ENCODE measurements at regions not wholly inside any gene's neighbourhood (a gene's known extent, or its start where the extent isn't known, plus 50 kb on each side); places are given as distances from the start of the nearest gene placed in this dataset.

DNA sequence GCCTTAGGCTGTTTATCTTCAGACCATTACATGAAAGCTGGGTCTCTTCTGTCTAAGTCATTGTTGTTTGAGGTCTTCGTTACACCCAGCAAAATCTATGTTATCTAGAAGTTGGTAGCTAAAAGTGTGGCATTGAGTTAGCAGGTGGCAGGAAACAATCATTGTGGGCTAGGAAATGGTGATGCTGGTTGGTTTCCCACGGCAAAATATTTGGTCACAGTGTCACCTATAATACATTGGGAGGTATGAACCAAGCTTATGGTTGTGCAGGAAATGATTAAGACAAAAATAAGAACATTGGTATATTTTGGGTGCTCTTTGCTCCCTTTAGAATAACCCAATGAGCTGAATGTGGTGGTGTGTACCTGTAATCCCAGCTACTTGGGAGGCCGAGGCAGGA is 169.7 kb downstream of the TRIM33 start:
- no peak overlapping the region for H3K14ac ChIP-seq (replicated peaks; ENCODE audit: low read depth, low read length)

More for the DNA sequence above, 169.7 kb downstream of the TRIM33 start:
- WGBS, 2 experiments (ENCODE audit: extremely low coverage in 2 of 2, insufficient read length in 1 of 2), result no CpG with 5 or more reads among the region's 3 CpGs
- H3K18ac ChIP-seq (ENCODE audit: low read depth, low read length), result no peak overlapping the region
- no peak overlapping the region for H2BK15ac ChIP-seq (ENCODE audit: low read depth, low read length)
- no peak overlapping the region for H3K4me3 ChIP-seq (ENCODE audit: insufficient read depth, low read depth, low read length)
- no peaks in the 10 kb centered on the region for H3K79me1 ChIP-seq (ENCODE audit: low read depth in 1 of 2, low read length in 2 of 2)
- no peak for ATAC-seq (ENCODE audit: low read depth)
- no peaks in the 10 kb centered on the region for H4K20me1 ChIP-seq (ENCODE audit: insufficient read depth, low read length)
- H2AFZ ChIP-seq (replicated peaks; ENCODE audit: low read length, poor library complexity), result no peak overlapping the region
- H3K4ac ChIP-seq (ENCODE audit: low read depth, low read length), result no peak overlapping the region
- TF ChIP-seq, protein P1, sequence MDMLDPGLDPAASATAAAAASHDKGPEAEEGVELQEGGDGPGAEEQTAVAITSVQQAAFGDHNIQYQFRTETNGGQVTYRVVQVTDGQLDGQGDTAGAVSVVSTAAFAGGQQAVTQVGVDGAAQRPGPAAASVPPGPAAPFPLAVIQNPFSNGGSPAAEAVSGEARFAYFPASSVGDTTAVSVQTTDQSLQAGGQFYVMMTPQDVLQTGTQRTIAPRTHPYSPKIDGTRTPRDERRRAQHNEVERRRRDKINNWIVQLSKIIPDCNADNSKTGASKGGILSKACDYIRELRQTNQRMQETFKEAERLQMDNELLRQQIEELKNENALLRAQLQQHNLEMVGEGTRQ (IDR thresholded peaks at IDR 0.05; ENCODE audit: low read depth, low read length), result no peak
- TF ChIP-seq SMC3 (IDR thresholded peaks at IDR 0.05; ENCODE audit: low read depth, low read length), result no peak
- no peak for TF ChIP-seq RFX5 (IDR thresholded peaks at IDR 0.05; ENCODE audit: low read depth, low read length)
- no peak for TF ChIP-seq MAZ (IDR thresholded peaks at IDR 0.05; ENCODE audit: borderline replicate concordance, low read depth, low read length)
- TF ChIP-seq, protein P2, sequence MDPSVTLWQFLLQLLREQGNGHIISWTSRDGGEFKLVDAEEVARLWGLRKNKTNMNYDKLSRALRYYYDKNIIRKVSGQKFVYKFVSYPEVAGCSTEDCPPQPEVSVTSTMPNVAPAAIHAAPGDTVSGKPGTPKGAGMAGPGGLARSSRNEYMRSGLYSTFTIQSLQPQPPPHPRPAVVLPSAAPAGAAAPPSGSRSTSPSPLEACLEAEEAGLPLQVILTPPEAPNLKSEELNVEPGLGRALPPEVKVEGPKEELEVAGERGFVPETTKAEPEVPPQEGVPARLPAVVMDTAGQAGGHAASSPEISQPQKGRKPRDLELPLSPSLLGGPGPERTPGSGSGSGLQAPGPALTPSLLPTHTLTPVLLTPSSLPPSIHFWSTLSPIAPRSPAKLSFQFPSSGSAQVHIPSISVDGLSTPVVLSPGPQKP (IDR thresholded peaks at IDR 0.05; ENCODE audit: borderline replicate concordance, low read depth, low read length), result no peak
- TF ChIP-seq MXI1 (IDR thresholded peaks at IDR 0.05; ENCODE audit: borderline replicate concordance, low read depth, low read length), result no peak
- no peak for TF ChIP-seq RCOR1 (IDR thresholded peaks at IDR 0.05; ENCODE audit: insufficient replicate concordance, low read length)
- TF ChIP-seq RAD21 (IDR thresholded peaks at IDR 0.05; ENCODE audit: low read length), result no peak
- no peak for TF ChIP-seq FOS (IDR thresholded peaks at IDR 0.05; ENCODE audit: low read depth, low read length)
- TF ChIP-seq CHD1 (IDR thresholded peaks at IDR 0.05; ENCODE audit: low read depth, low read length), result no peak
- no peak for TF ChIP-seq MAFK (IDR thresholded peaks at IDR 0.05; ENCODE audit: low read depth, low read length)
- no peak for TF ChIP-seq CEBPB (IDR thresholded peaks at IDR 0.05; ENCODE audit: low read depth, low read length)
- TF ChIP-seq, protein P3, sequence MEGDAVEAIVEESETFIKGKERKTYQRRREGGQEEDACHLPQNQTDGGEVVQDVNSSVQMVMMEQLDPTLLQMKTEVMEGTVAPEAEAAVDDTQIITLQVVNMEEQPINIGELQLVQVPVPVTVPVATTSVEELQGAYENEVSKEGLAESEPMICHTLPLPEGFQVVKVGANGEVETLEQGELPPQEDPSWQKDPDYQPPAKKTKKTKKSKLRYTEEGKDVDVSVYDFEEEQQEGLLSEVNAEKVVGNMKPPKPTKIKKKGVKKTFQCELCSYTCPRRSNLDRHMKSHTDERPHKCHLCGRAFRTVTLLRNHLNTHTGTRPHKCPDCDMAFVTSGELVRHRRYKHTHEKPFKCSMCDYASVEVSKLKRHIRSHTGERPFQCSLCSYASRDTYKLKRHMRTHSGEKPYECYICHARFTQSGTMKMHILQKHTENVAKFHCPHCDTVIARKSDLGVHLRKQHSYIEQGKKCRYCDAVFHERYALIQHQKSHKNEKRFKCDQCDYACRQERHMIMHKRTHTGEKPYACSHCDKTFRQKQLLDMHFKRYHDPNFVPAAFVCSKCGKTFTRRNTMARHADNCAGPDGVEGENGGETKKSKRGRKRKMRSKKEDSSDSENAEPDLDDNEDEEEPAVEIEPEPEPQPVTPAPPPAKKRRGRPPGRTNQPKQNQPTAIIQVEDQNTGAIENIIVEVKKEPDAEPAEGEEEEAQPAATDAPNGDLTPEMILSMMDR (conservative IDR thresholded peaks at IDR 0.05; ENCODE audit: low read depth, low read length), result no peak
- TF ChIP-seq POLR2A (IDR thresholded peaks at IDR 0.05; ENCODE audit: low read depth, low read length), result no peak
- no peak for TF ChIP-seq NFE2L2 (IDR thresholded peaks at IDR 0.05; ENCODE audit: low read depth, low read length)
- no peak for TF ChIP-seq BHLHE40 (IDR thresholded peaks at IDR 0.05; ENCODE audit: low read depth, low read length)
- ChIA-PET CTCF (no interaction called here), POLR2A (ENCODE audit: unreplicated experiment) (no interaction called here)
- no peak overlapping the region for H4K8ac ChIP-seq (ENCODE audit: low read depth in 2 of 2, low read length in 2 of 2)
- H3K9me1 ChIP-seq (ENCODE audit: insufficient read depth, low read length), result no peaks in the 10 kb centered on the region; the same call in 1 of the 2 replicates
- no peak for DNase-seq
- H4K5ac ChIP-seq (ENCODE audit: low read depth, low read length), result no peak overlapping the region
- in situ Hi-C loops (cut with MboI; ENCODE audit: low sequenced_read_pairs), result no loop called here
- no peak overlapping the region for H4K91ac ChIP-seq (ENCODE audit: insufficient read depth, low read depth, low read length)
- no peak overlapping the region for H3K4me2 ChIP-seq (ENCODE audit: low read depth, low read length)
- no TSS peak for BruUV-seq (replicated peaks)
- H3K23ac ChIP-seq (ENCODE audit: low read depth, low read length), result no peak overlapping the region
- H3K27me3 ChIP-seq (ENCODE audit: control insufficient read depth, insufficient read depth, low read length), result no peaks in the 10 kb centered on the region
- H3K9me3 ChIP-seq (ENCODE audit: control insufficient read depth, insufficient read depth, low read length), result no peaks in the 10 kb centered on the region
- no peak overlapping the region for H2AK5ac ChIP-seq (ENCODE audit: low read depth, low read length)
- intact Hi-C loops (cut with micrococcal nuclease), result no loop called here
- no peak overlapping the region for H3K27ac ChIP-seq (ENCODE audit: insufficient read depth, low read length)
- no peaks in the 10 kb centered on the region for H3K36me3 ChIP-seq (ENCODE audit: control insufficient read depth, insufficient read depth, low read length)
- H2BK20ac ChIP-seq (ENCODE audit: low read depth, low read length), result no peak overlapping the region
- dilution Hi-C loops (cut with HindIII; ENCODE audit: low sequenced_read_pairs, unreplicated experiment), result no loop called here
- peaks cover 6% of the 10 kb centered on the region; the same call in 1 of the 2 replicates for H3K4me1 ChIP-seq (ENCODE audit: control insufficient read depth, insufficient read depth, low read length)
- no peak overlapping the region for H2AK9ac ChIP-seq (replicated peaks; ENCODE audit: low read depth, low read length, poor library complexity)
- no peak overlapping the region for H3K56ac ChIP-seq (ENCODE audit: extremely low read depth, insufficient read depth, low read length)
- no peak overlapping the region; the same call in 1 of the 2 replicates for H2BK120ac ChIP-seq (ENCODE audit: low read depth, low read length)
- no peak overlapping the region for H3K9ac ChIP-seq (ENCODE audit: low read depth, low read length)
- no peak overlapping the region for H2BK5ac ChIP-seq (ENCODE audit: low read depth, low read length, poor library complexity, severe bottlenecking)

Measured in IMR-90 (cell line).